Type B pancreatic cell (in vitro differentiated cells): ENCODE measurements at regions not wholly inside any gene's neighbourhood (a gene's known extent, or its start where the extent isn't known, plus 50 kb on each side); places are given as distances from the start of the nearest gene placed in this dataset.

Experiments
- DNase-seq: peaks from one replicate; pipeline ENCODE4 v3.0.0; 2021; ENCODE audit warnings: mixed read lengths; ENCODE audit not compliant: unreplicated experiment; ENCODE audit errors: extremely low spot score
- H3K27ac Mint-ChIP-seq: 2 replicates; pipeline ENCODE4 v1.8.0; 2021; ENCODE audit warnings: mild to moderate bottlenecking, mixed read lengths
- H3K27me3 Mint-ChIP-seq: 2 replicates; pipeline ENCODE4 v1.8.0; 2021; ENCODE audit warnings: mixed read lengths
- H3K36me3 Mint-ChIP-seq: 2 replicates; pipeline ENCODE4 v1.8.0; 2021; ENCODE audit warnings: mixed read lengths
- H3K4me1 Mint-ChIP-seq: one replicate; pipeline ENCODE4 v1.8.0; 2021; ENCODE audit warnings: mixed read lengths; ENCODE audit not compliant: unreplicated experiment
- H3K4me3 Mint-ChIP-seq: 2 replicates; pipeline ENCODE4 v1.8.0; 2021; ENCODE audit warnings: mild to moderate bottlenecking, mixed read lengths
- H3K9me3 Mint-ChIP-seq: 2 replicates; pipeline ENCODE4 v1.8.0; 2021; ENCODE audit warnings: mixed read lengths
- TF ChIP-seq, protein P1 (sequence below): fragments of 200-600 bp; sonication (generic); conservative IDR thresholded peaks from 2 replicates; pipeline ENCODE4 v1.5.0; 2021; ENCODE audit warnings: antibody characterized with exemption, mild to moderate bottlenecking

DNA sequence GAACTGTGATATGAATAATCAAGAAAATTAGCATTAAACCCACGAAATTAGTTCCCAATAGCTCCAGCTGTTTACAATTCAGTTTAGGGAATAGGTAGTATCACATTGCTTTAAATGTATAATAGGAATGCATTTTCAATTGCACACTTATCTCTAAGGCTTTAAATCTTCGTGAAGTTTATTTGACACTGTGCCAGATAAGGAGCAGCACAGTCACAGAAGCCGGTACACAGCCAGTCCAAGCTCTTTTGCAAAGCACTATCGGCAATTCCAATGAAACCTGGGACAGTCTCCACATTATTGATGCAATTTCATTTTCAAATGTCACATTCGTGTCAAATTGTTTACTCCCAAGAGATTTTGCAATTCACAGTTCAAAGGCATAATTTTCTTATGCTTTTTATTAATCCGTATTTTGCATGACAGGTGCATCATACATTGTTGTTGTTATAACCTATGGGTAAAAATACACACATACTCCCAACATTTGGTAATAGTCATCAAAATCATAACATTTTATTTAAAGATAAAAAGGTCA, 602.8 kb downstream of the RPS29 start:
- TF ChIP-seq, protein P1, sequence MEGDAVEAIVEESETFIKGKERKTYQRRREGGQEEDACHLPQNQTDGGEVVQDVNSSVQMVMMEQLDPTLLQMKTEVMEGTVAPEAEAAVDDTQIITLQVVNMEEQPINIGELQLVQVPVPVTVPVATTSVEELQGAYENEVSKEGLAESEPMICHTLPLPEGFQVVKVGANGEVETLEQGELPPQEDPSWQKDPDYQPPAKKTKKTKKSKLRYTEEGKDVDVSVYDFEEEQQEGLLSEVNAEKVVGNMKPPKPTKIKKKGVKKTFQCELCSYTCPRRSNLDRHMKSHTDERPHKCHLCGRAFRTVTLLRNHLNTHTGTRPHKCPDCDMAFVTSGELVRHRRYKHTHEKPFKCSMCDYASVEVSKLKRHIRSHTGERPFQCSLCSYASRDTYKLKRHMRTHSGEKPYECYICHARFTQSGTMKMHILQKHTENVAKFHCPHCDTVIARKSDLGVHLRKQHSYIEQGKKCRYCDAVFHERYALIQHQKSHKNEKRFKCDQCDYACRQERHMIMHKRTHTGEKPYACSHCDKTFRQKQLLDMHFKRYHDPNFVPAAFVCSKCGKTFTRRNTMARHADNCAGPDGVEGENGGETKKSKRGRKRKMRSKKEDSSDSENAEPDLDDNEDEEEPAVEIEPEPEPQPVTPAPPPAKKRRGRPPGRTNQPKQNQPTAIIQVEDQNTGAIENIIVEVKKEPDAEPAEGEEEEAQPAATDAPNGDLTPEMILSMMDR = no peak
- Mint-ChIP-seq H3K4me1 (no peaks in the 10 kb centered on the region), H3K9me3 (no peaks in the 10 kb centered on the region), H3K4me3 (no peak overlapping the region), H3K36me3 (no peaks in the 10 kb centered on the region), H3K27me3 (peaks cover 2% of the 10 kb centered on the region), H3K27ac (no peak overlapping the region)
- DNase-seq = no peak

DNA sequence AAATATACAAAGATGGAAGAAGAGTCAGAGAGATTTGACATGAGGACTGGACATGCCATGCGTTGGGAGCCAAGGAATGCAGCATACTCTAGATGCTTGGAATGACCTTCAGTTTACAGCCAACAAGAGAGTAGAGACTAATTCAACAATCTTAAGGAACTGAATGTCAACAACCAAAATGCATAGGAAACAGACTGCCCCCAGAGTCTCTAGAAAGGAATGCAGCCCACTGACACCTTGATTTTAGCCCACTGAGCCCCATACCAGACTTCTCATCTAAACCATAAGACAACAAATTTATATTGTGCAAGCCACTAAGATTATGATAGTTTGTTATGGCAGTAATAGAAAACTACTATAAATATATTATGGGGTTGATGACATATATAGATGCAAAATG, 611.2 kb downstream of the RPS29 start:
- Mint-ChIP-seq H3K27me3 (no peaks in the 10 kb centered on the region), H3K36me3 (no peaks in the 10 kb centered on the region), H3K4me3 (no peak overlapping the region), H3K27ac (no peak overlapping the region), H3K4me1 (peaks cover 4% of the 10 kb centered on the region), H3K9me3 (no peaks in the 10 kb centered on the region)
- TF ChIP-seq, protein P1 = peak; percentile 17
- no peak for DNase-seq

DNA sequence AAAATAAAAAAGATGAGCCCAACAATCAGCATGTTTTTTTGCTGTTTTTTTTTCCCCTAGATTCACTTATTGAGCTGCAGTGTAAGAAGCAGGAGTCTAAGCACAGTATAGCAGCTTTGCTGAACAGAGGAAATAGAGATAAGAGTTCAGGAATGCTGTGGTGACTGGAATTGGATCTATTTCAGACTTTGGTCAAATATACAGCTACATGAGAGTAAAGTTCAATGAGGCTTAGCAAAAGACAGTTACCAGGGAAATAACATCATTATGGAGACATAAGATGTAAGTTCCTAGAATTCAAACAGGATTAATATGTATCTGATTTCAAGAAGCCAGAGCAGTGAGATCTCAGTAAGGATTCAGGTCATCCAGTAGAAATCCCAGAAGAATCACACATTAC, 613.0 kb downstream of the RPS29 start:
- no peaks in the 10 kb centered on the region for H3K9me3 Mint-ChIP-seq
- H3K36me3 Mint-ChIP-seq = no peaks in the 10 kb centered on the region
- TF ChIP-seq, protein P1 = no peak
- DNase-seq = no peak
- H3K4me1 Mint-ChIP-seq = peaks cover 4% of the 10 kb centered on the region
- no peak overlapping the region for H3K4me3 Mint-ChIP-seq
- H3K27ac Mint-ChIP-seq = no peak overlapping the region
- H3K27me3 Mint-ChIP-seq = peaks cover 3% of the 10 kb centered on the region

DNA sequence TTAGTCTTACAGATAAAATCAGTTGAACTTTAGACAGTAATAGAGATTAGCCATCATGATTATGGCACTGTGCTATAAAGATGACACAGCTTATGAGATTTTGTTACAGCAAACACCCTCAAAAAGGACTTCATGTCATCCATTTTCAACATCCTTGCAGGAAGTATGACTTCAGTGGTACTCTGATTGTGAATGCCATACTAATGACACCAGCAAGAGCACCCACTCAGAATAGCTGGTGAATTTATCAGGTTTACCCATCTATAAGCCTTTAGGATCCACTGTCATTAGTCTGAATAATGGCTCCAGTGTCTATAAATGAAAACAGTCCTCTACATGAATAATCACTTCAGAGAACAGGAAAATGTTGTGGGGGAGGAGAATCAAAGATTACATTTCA, 615.2 kb downstream of the RPS29 start:
- peaks cover 4% of the 10 kb centered on the region for H3K4me1 Mint-ChIP-seq
- H3K4me3 Mint-ChIP-seq = no peak overlapping the region
- no peak overlapping the region for H3K27ac Mint-ChIP-seq
- TF ChIP-seq, protein P1 = no peak
- H3K27me3 Mint-ChIP-seq = peaks cover 3% of the 10 kb centered on the region
- no peaks in the 10 kb centered on the region for H3K9me3 Mint-ChIP-seq
- DNase-seq = no peak
- H3K36me3 Mint-ChIP-seq = no peaks in the 10 kb centered on the region

DNA sequence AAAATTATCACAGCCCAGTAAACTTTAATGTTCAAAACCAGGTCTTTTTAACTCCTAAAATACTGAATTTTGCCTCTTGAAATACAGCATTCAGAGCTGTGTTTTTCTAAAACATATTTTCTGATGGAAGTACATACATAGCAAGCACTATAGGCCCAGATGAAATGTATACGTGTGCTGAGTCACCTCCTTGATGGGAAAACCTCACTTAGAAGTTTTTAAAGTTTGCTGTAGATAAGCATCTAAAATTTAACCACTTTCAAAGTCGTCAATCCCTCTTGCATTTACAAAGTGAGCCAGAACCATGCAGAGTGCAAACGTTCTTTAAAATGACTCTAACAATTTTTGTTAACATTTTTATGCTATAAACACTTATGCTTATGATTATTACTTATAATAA, 618.8 kb downstream of the RPS29 start:
- TF ChIP-seq, protein P1 = no peak
- peaks cover 12% of the 10 kb centered on the region for H3K4me1 Mint-ChIP-seq
- H3K27me3 Mint-ChIP-seq = peaks cover 3% of the 10 kb centered on the region
- DNase-seq = no peak
- no peaks in the 10 kb centered on the region for H3K36me3 Mint-ChIP-seq
- no peak overlapping the region for H3K27ac Mint-ChIP-seq
- H3K4me3 Mint-ChIP-seq = no peak overlapping the region
- H3K9me3 Mint-ChIP-seq = no peaks in the 10 kb centered on the region

DNA sequence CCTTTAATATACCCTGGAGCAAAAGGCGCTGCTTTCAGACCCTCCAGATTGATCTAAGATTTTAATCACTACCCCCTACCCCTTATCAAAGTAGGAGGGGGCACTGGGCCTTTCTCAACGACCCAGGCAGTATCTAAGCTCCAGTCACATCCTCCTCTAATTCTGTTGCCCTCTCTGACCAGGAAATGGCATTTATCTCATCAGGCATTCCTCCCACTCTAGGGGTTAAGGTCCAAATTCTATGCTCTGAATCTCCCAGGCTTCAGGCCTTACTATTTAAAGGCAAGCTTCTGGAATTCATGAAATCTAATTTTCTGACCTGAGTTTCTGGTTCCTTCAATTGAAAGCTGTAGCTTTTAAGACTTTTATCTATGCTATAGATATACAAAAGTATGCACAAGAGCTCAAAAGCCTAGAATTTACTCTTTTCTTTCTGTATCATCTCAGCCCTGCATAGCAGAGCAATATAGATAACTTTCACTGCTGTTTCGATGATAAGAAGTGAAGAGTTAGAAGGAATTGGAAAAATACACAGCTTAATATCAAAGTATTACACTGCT, 622.9 kb downstream of the RPS29 start:
- no peak overlapping the region for H3K27ac Mint-ChIP-seq
- TF ChIP-seq, protein P1 = no peak
- no peak overlapping the region for H3K4me3 Mint-ChIP-seq
- no peak for DNase-seq
- peaks cover 4% of the 10 kb centered on the region for H3K9me3 Mint-ChIP-seq
- peaks cover 8% of the 10 kb centered on the region for H3K4me1 Mint-ChIP-seq
- no peaks in the 10 kb centered on the region for H3K27me3 Mint-ChIP-seq
- no peaks in the 10 kb centered on the region for H3K36me3 Mint-ChIP-seq
